H1 (cell line): ENCODE measurements at regions not wholly inside any gene's neighbourhood (a gene's known extent, or its start where the extent isn't known, plus 50 kb on each side); places are given as distances from the start of the nearest gene placed in this dataset.

ENCODE experiments used
- EP300 ChIP-seq, 2 experiments: IDR thresholded peaks; 1 replicate in 1 of 2; 2 replicates in 1 of 2; pipeline ENCODE4 v1.6.1; 2011 to 2012; ENCODE audit warnings: low read depth in 2 of 2, low read length in 2 of 2, mild to moderate bottlenecking in 2 of 2, borderline replicate concordance in 1 of 2, inconsistent platforms in 1 of 2, moderate library complexity in 1 of 2
- SAP30 ChIP-seq: fragments of 300-600 bp; sonication (generic); IDR thresholded peaks from 2 replicates; pipeline ENCODE4 v1.7.1; 2012; ENCODE audit warnings: low read length, moderate library complexity, mild to moderate bottlenecking, inconsistent platforms; ENCODE audit not compliant: insufficient read depth, insufficient replicate concordance
- TF ChIP-seq, protein P1 (sequence below): IDR thresholded peaks from 2 replicates; pipeline ENCODE4 v1.6.1; 2011; ENCODE audit warnings: low read depth, mild to moderate bottlenecking, low read length; ENCODE audit not compliant: insufficient read depth

DNA sequence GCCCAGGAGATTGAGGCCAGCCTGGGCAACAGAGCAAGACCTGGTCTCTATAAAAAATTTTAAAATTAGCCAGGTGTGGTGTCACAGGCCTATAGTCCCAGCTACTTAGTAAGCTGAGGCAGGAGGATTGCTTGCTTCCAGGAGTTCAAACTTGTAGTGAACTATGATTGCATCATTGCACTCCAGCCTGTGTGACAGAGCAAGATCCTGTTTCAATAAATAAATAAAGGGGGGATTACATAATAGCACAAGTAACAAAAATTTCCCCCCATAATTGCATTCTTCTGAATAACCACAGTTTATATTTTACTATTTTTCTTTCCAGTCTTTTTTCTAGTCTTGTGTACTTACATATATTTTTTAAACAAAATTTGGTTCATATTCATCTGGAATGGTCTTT is 135.6 kb downstream of the CHIC2 start:
- TF ChIP-seq, protein P1, sequence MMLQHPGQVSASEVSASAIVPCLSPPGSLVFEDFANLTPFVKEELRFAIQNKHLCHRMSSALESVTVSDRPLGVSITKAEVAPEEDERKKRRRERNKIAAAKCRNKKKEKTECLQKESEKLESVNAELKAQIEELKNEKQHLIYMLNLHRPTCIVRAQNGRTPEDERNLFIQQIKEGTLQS, result no peak
- TF ChIP-seq EP300 (IDR thresholded peaks at IDR 0.05; ENCODE audit: borderline replicate concordance in 1 of 2, low read depth in 2 of 2, low read length in 2 of 2) (no peak), SAP30 (no peak)
